ENCODE measurements at regions not wholly inside any gene's neighbourhood (a gene's known extent, or its start where the extent isn't known, plus 50 kb on each side); places are given as distances from the start of the nearest gene placed in this dataset.

DNA sequence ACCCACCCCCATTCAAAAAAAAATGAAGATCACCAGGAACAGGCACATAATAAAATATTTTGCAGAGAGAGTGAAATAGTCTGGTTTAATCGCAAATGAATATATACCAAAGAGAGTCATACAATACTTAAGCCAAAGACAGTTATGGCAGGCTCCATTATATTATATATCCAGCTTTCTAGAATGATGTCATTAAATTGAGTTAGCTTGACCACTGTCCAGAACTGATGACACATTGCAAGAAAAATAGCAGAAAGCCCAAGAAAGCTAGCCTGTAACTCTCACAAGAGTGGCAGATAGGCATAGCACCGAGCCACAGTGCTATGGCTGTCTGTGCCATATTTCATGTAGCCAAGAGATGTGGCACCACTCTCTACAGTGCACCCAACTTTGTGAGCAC lies 231.9 kb upstream of the SEMA6D start:
- TF ChIP-seq POLR2A (IDR thresholded peaks at IDR 0.05; ENCODE audit: low read depth, low read length) (no peak), POLR2AphosphoS5 (IDR thresholded peaks at IDR 0.05; ENCODE audit: low read depth, low read length) (no peak), TAF1 (IDR thresholded peaks at IDR 0.05; ENCODE audit: borderline replicate concordance, low read depth, low read length) (no peak)

Measured in GM12892 (cell line).